SK-N-SH (cell line): ENCODE measurements at regions not wholly inside any gene's neighbourhood (a gene's known extent, or its start where the extent isn't known, plus 50 kb on each side); places are given as distances from the start of the nearest gene placed in this dataset.

ENCODE experiments used
- CTCF ChIA-PET: fragments of 300-600, 350-600 bp; formaldehyde crosslinking; extraction: SDS; loops from one replicate; lab custom pipeline; 2021; lab: Yijun Ruan, JAX
- POLR2A ChIA-PET: fragments of 350-600 bp; sonication (Branson Sonifier 250); formaldehyde crosslinking; extraction: SDS; loops from one replicate; lab custom pipeline; 2020; ENCODE audit warnings: antibody characterized with exemption, inconsistent platforms; lab: Yijun Ruan, JAX
- DNase-seq: peaks from one replicate; pipeline ENCODE4 v3.0.0; 2012
- H2AFZ ChIP-seq: fragments of 200-600 bp; sonication (generic); 2 replicates; pipeline ENCODE4 v1.8.1; 2016; ENCODE audit warnings: antibody characterized with exemption, mild to moderate bottlenecking, low read depth
- H3F3A ChIP-seq: fragments of 200-600 bp; sonication (generic); replicated peaks from 2 replicates; pipeline ENCODE3; 2016; ENCODE audit warnings: antibody characterized with exemption, mild to moderate bottlenecking; ENCODE audit not compliant: insufficient read depth
- H3K27ac ChIP-seq, 2 experiments: fragments of 200-500 bp in 1 of 2; fragments of 200-600 bp in 1 of 2; sonication (Bioruptor generic) in 1 of 2; sonication (generic), shearing (Covaris generic) in 1 of 2; 2 replicates each; pipeline versions ENCODE4 v1.5.1 to v1.6.1; 2014 to 2016; ENCODE audit warnings: low read depth in 2 of 2, inconsistent platforms in 1 of 2, low read length in 1 of 2, mild to moderate bottlenecking in 1 of 2, mixed read lengths in 1 of 2
- H3K27me3 ChIP-seq: fragments of 200-600 bp; sonication (generic), shearing (Covaris generic); 2 replicates; pipeline ENCODE4 v1.6.1; 2016; ENCODE audit warnings: mixed run types; ENCODE audit not compliant: insufficient read depth
- H3K36me3 ChIP-seq, 2 experiments: fragments of 200-500 bp in 1 of 2; fragments of 200-600 bp in 1 of 2; sonication (Bioruptor generic) in 1 of 2; sonication (generic) in 1 of 2; replicated peaks in 1 of 2; 2 replicates each; pipeline versions ENCODE3 to v1.5.1; 2014 to 2016; ENCODE audit warnings: low read length in 1 of 2, mild to moderate bottlenecking in 1 of 2; ENCODE audit not compliant: insufficient read depth in 2 of 2, control insufficient read depth in 1 of 2
- H3K4me1 ChIP-seq, 2 experiments: fragments of 200-500 bp in 1 of 2; fragments of 200-600 bp in 1 of 2; sonication (Bioruptor generic) in 1 of 2; sonication (generic), shearing (Covaris generic) in 1 of 2; 2 replicates each; pipeline versions ENCODE4 v1.5.1 to v1.6.1; 2014 to 2016; ENCODE audit warnings: low read depth in 1 of 2, low read length in 1 of 2, mixed run types in 1 of 2; ENCODE audit not compliant: insufficient read depth in 2 of 2, control insufficient read depth in 1 of 2
- H3K4me2 ChIP-seq: fragments of 200-600 bp; sonication (generic), shearing (Covaris generic); 2 replicates; pipeline ENCODE4 v1.6.1; 2017; ENCODE audit warnings: mixed run types
- H3K4me3 ChIP-seq, 2 experiments: fragments of 200-500 bp in 1 of 2; fragments of 200-600 bp in 1 of 2; sonication (Bioruptor generic) in 1 of 2; sonication (generic), shearing (Covaris generic) in 1 of 2; 2 replicates each; pipeline versions ENCODE4 v1.5.1 to v1.8.1; 2014 to 2016; ENCODE audit warnings: low read depth in 2 of 2, inconsistent platforms in 1 of 2, low read length in 1 of 2, mild to moderate bottlenecking in 1 of 2, mixed read lengths in 1 of 2, moderate library complexity in 1 of 2
- H3K79me2 ChIP-seq: fragments of 200-600 bp; sonication (generic); 2 replicates; pipeline ENCODE4 v1.8.1; 2017; ENCODE audit warnings: mild to moderate bottlenecking; ENCODE audit not compliant: insufficient read depth
- H3K9ac ChIP-seq: fragments of 200-600 bp; sonication (generic); 2 replicates; pipeline ENCODE4 v1.6.1; 2017; ENCODE audit warnings: mixed run types
- H3K9me2 ChIP-seq: fragments of 200-600 bp; sonication (generic); 2 replicates; pipeline ENCODE4 v1.6.1; 2017; ENCODE audit warnings: mixed run types
- H3K9me3 ChIP-seq: fragments of 200-600 bp; sonication (generic); 2 replicates; pipeline ENCODE4 v1.6.1; 2017; ENCODE audit warnings: mixed run types, mild to moderate bottlenecking, moderate library complexity
- H4K20me1 ChIP-seq: fragments of 200-600 bp; sonication (generic); 2 replicates; pipeline ENCODE4 v1.6.1; 2017; ENCODE audit warnings: mild to moderate bottlenecking, mixed run types; ENCODE audit not compliant: insufficient read depth
- CHD2 ChIP-seq: fragments of 150-350 bp; IDR thresholded peaks from 2 replicates; pipeline ENCODE4 v1.6.1; 2018; ENCODE audit warnings: low read length; ENCODE audit not compliant: partially characterized antibody
- EZH2phosphoT487 ChIP-seq: fragments of 200-600 bp; sonication (generic); IDR thresholded peaks from 2 replicates; pipeline ENCODE4 v1.6.1; 2017; ENCODE audit warnings: low read depth, mixed run types, mild to moderate bottlenecking, antibody characterized with exemption, moderate library complexity, borderline replicate concordance
- FOSL2 ChIP-seq: IDR thresholded peaks from 2 replicates; pipeline ENCODE4 v1.4.0; 2012; ENCODE audit warnings: low read depth, mild to moderate bottlenecking, moderate library complexity, borderline replicate concordance
- FOXM1 ChIP-seq: IDR thresholded peaks from 2 replicates; pipeline ENCODE4 v1.4.0; 2012; ENCODE audit warnings: low read depth, mild to moderate bottlenecking
- JUND ChIP-seq: IDR thresholded peaks from 2 replicates; pipeline ENCODE4 v1.4.0; 2012
- NFIC ChIP-seq: IDR thresholded peaks from 2 replicates; pipeline ENCODE4 v1.4.0; 2012; ENCODE audit warnings: borderline replicate concordance
- NRF1 ChIP-seq: IDR thresholded peaks from 2 replicates; pipeline ENCODE4 v1.6.1; 2012; ENCODE audit warnings: low read depth, mild to moderate bottlenecking, low read length
- POLR2AphosphoS5 ChIP-seq: IDR thresholded peaks from 2 replicates; pipeline ENCODE4 v1.6.1; 2012; ENCODE audit warnings: low read depth, low read length
- RCOR1 ChIP-seq: fragments of 150-350 bp; IDR thresholded peaks from 2 replicates; pipeline ENCODE4 v1.6.1; 2017; ENCODE audit warnings: antibody characterized with exemption, low read length
- SIN3A ChIP-seq: IDR thresholded peaks from 2 replicates; pipeline ENCODE4 v1.6.1; 2012; ENCODE audit warnings: low read depth, mild to moderate bottlenecking, low read length, moderate library complexity, borderline replicate concordance
- TEAD4 ChIP-seq: IDR thresholded peaks from 2 replicates; pipeline ENCODE4 v1.4.0; 2012; ENCODE audit warnings: mild to moderate bottlenecking, borderline replicate concordance; ENCODE audit not compliant: insufficient read depth
- YY1 ChIP-seq: IDR thresholded peaks from 2 replicates; pipeline ENCODE4 v1.4.0; 2012; ENCODE audit warnings: low read depth, mild to moderate bottlenecking
- WGBS: methylation state at CpG from one replicate; pipeline ENCODE4 v1.1.6; 2017; ENCODE audit warnings: low lambda C conversion rate; 5-methylcytosine and 5-hydroxymethylcytosine counted together
- TF ChIP-seq, protein P1 (sequence below): IDR thresholded peaks from 2 replicates; pipeline ENCODE4; 2012
- TF ChIP-seq, protein P2 (sequence below): fragments of 150-350 bp; IDR thresholded peaks from 2 replicates; pipeline ENCODE4 v1.6.1; 2016; ENCODE audit warnings: mild to moderate bottlenecking, low read depth, low read length
- TF ChIP-seq, protein P3 (sequence below): fragments of 150-350 bp; IDR thresholded peaks from 2 replicates; pipeline ENCODE4 v1.6.1; 2017; ENCODE audit warnings: antibody characterized with exemption, low read length, low read depth, borderline replicate concordance

DNA sequence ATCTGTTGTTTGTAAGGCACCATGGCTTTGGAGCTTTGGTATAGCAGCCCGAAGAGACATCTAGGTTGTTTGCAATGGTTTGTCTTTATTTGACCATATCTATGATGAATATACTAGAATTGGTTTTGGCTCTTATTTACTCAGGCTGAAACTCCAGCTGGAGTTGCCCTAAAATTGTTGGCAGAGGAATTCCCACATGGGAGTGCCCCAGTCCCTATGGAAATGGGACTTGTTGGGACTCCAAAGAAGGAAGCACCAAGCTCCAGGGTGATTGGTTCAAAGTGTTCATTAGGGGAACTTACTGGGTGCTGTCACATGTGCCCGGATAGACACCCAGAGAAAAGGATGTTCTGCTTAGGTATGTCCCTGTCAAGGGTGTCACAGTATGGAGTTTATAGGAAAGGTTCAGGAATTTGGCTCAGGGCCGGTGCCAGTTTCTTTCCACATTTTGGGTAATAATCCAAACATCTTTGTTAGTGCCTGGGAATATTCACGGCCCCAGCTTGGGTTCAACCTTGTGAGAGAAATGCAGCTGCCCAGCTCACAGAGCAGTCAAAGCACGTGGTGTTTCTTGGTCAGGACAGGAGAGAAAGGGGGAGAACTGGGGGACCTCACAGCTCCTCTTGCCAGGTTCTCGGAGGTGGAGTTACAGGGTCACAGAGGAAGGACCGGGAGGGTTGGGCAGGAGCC lies 123.5 kb upstream of the ZSWIM2 start:
- TF ChIP-seq FOSL2 (no peak), CHD2 (no peak), POLR2AphosphoS5 (no peak), EZH2phosphoT487 (no peak), SIN3A (no peak), TEAD4 (no peak), NRF1 (no peak), NFIC (no peak), FOXM1 (no peak), YY1 (no peak)
- H3K4me2 ChIP-seq = no peak overlapping the region
- H3K79me2 ChIP-seq = no peaks in the 10 kb centered on the region
- no peak overlapping the region for H3K27ac ChIP-seq
- H4K20me1 ChIP-seq = no peaks in the 10 kb centered on the region
- H3K27me3 ChIP-seq = no peaks in the 10 kb centered on the region
- H3K4me3 ChIP-seq = no peak overlapping the region
- H3K9me3 ChIP-seq = no peaks in the 10 kb centered on the region
- WGBS = 62% methylated on average over 7 of the region's 7 CpGs
- no peaks in the 10 kb centered on the region for H3K9me2 ChIP-seq
- no peaks in the 10 kb centered on the region for H3K4me1 ChIP-seq
- POLR2A ChIA-PET = no interaction called here
- H3K36me3 ChIP-seq = no peaks in the 10 kb centered on the region
- no peak overlapping the region for H2AFZ ChIP-seq
- no peak for DNase-seq
- CTCF ChIA-PET = no interaction called here
- no peak overlapping the region for H3K9ac ChIP-seq
- no peaks in the 10 kb centered on the region for H3F3A ChIP-seq

DNA sequence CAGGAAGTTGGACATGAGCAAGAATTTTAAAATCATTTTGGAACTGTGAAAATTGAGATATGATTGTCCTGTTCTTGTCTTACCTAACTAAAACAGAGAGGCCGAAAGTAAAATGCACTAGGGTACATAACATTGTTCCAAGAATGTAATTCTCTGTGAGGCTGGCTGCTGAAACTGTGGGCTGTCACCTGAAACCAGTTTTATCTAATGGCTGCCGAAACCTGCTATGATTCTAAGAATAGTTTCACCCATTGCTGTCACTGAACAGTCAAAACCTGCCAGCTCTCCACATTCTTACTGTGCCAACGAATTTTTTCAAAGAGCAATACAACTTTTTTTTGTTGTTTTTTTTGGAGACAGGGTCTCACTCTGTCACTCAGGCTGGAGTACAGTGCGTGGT lies 119.3 kb upstream of the ZSWIM2 start:
- CTCF ChIA-PET = interaction anchor here (0.9 kb wide), 1 partner anchor 10 kb away, joined by 4 read pairs; no protein-coding TSS in a partner anchor
- TF ChIP-seq FOSL2 (no peak), NRF1 (no peak), POLR2AphosphoS5 (no peak), RCOR1 (no peak), JUND (no peak), NFIC (no peak), SIN3A (no peak)
- TF ChIP-seq, protein P1, sequence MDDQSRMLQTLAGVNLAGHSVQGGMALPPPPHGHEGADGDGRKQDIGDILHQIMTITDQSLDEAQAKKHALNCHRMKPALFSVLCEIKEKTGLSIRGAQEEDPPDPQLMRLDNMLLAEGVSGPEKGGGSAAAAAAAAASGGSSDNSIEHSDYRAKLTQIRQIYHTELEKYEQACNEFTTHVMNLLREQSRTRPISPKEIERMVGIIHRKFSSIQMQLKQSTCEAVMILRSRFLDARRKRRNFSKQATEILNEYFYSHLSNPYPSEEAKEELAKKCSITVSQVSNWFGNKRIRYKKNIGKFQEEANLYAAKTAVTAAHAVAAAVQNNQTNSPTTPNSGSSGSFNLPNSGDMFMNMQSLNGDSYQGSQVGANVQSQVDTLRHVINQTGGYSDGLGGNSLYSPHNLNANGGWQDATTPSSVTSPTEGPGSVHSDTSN = no peak
- TF ChIP-seq, protein P2, sequence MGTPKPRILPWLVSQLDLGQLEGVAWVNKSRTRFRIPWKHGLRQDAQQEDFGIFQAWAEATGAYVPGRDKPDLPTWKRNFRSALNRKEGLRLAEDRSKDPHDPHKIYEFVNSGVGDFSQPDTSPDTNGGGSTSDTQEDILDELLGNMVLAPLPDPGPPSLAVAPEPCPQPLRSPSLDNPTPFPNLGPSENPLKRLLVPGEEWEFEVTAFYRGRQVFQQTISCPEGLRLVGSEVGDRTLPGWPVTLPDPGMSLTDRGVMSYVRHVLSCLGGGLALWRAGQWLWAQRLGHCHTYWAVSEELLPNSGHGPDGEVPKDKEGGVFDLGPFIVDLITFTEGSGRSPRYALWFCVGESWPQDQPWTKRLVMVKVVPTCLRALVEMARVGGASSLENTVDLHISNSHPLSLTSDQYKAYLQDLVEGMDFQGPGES = no peak
- TF ChIP-seq, protein P3, sequence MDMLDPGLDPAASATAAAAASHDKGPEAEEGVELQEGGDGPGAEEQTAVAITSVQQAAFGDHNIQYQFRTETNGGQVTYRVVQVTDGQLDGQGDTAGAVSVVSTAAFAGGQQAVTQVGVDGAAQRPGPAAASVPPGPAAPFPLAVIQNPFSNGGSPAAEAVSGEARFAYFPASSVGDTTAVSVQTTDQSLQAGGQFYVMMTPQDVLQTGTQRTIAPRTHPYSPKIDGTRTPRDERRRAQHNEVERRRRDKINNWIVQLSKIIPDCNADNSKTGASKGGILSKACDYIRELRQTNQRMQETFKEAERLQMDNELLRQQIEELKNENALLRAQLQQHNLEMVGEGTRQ = no peak
- 54% methylated on average over 4 of the region's 4 CpGs for WGBS
- no peak overlapping the region for H2AFZ ChIP-seq
- H3K9me2 ChIP-seq = no peaks in the 10 kb centered on the region
- H3K4me1 ChIP-seq = no peaks in the 10 kb centered on the region
- H3K36me3 ChIP-seq = no peaks in the 10 kb centered on the region
- no peak overlapping the region for H3K27ac ChIP-seq
- no peaks in the 10 kb centered on the region for H4K20me1 ChIP-seq
- no peak for DNase-seq
- POLR2A ChIA-PET = no interaction called here
- H3K4me3 ChIP-seq = no peak overlapping the region
- no peaks in the 10 kb centered on the region for H3K27me3 ChIP-seq
- H3F3A ChIP-seq = no peaks in the 10 kb centered on the region
- no peaks in the 10 kb centered on the region for H3K9me3 ChIP-seq
- no peaks in the 10 kb centered on the region for H3K79me2 ChIP-seq
- no peak overlapping the region for H3K4me2 ChIP-seq
- H3K9ac ChIP-seq = no peak overlapping the region
